ENCODE measurements at regions not wholly inside any gene's neighbourhood (a gene's known extent, or its start where the extent isn't known, plus 50 kb on each side); places are given as distances from the start of the nearest gene placed in this dataset.
A peak's percentile ranks its signal among the peaks of the same experiment; 100 is the strongest.
"Not testable (repeated sequence)": the region's sequence is repeated elsewhere in the genome, so short reads cannot be mapped to it uniquely, and the experiment has no call there.

- no peak for DNase-seq
Observed at GRCh38 chrX:131595120-131595519, 51.2 kb downstream of the OR13H1 start.

DNA sequence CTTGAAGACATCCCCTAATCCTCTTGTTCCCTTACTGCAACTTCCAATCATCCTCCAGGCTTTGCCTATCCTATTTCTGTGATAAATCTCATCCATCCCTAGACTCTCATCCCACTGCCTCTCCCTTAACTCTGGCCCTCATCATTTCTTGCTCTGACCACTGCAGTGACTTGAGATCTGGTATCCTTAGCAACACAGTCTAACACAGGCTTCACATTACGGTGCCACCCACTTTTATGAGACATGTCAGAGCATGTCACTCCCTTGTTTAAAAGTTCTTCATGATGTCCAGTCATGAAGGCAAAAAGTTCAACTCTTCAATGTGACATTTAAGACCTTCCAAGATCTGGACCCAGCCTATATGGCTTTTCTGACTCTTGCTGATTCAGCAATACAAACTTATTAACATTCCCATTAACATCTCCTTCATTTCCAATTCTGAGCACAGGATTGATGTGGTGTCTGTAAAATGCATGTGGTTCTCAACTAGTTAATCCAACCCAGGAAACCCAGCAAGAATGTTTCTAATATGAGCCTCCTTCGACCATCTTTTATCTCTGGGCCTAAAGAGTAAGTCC lies 64.0 kb downstream of the OR13H1 start:
- ATAC-seq (no peak), DNase-seq (no peak)

More at GRCh38 chrX:131595120-131595519, 51.2 kb downstream of the OR13H1 start:
- ATAC-seq, result no peak

GRCh38 chrX:131609480-131609879 lies 65.6 kb downstream of the OR13H1 start:
- DNase-seq, result no peak

DNA sequence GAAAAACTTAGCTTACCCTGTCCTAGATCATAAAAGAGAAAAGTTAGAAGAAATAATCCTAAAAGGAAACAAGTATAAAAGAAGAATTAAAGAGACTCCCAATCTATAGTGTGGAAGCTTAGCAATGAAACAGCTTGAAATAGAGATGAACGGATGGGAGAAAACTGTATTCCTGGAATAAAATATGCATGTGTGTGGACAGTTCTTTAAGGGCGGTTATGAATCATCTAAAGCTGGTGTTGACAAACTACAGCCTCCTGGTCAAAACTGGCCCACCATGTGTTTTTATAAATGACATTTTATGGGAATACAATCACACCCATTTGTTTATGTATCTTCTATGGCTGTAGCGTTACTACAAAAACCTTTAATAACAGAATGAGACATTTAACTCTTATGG lies 69.4 kb downstream of the OR13H1 start:
- ATAC-seq (no peak), DNase-seq (no peak)

More at GRCh38 chrX:131609480-131609879, 65.6 kb downstream of the OR13H1 start:
- ATAC-seq, result no peak

DNA sequence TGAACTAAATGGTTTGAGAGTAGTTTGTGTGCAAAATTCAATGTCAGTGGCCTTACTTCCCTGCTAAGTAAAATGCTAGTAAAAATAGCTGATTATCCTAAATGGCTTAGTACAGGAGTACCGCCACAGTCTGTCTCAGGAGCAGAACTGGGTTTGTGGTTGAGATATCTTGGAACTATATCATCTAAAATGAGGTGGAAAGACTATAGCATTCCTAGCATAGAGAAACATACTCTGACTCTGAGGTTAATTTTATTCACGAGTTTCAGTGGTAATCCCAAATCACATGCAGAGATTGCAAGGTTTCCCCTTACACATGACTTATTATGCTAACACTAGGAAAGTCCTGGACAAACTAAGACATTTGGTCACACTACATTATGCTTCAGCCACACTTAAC lies 70.4 kb downstream of the OR13H1 start:
- ATAC-seq (no peak), DNase-seq (no peak)

GRCh38 chrX:131617182-131617581 lies 73.3 kb downstream of the OR13H1 start:
- DNase-seq, result no peak

DNA sequence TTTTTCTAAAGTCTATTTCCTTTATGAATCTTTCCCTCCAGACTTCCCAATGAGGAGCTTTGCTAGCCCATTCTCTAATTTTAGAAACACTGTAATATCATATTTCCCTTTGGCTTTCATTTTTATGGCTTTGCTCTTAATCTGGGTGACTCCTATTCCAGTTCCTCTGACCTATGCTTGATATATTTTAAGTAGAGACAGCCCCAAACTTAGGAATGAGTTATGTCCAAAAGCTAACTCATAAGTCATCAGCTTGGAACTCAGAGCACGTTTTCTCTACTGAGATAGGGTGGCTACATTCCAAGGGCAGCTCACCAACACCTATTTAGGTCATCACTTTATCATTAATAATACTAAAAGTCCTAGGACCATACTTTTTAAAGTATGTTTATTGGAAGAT lies 77.8 kb downstream of the OR13H1 start:
- ATAC-seq, result no peak
- no peak for DNase-seq

More at GRCh38 chrX:131617182-131617581, 73.3 kb downstream of the OR13H1 start:
- no peak for ATAC-seq

GRCh38 chrX:131626681-131627296 lies 82.9 kb downstream of the OR13H1 start:
- ATAC-seq (no peak), DNase-seq (no peak)

GRCh38 chrX:131630534-131630933 lies 86.7 kb downstream of the OR13H1 start:
- DNase-seq, result no peak
- no peak for ATAC-seq

DNA sequence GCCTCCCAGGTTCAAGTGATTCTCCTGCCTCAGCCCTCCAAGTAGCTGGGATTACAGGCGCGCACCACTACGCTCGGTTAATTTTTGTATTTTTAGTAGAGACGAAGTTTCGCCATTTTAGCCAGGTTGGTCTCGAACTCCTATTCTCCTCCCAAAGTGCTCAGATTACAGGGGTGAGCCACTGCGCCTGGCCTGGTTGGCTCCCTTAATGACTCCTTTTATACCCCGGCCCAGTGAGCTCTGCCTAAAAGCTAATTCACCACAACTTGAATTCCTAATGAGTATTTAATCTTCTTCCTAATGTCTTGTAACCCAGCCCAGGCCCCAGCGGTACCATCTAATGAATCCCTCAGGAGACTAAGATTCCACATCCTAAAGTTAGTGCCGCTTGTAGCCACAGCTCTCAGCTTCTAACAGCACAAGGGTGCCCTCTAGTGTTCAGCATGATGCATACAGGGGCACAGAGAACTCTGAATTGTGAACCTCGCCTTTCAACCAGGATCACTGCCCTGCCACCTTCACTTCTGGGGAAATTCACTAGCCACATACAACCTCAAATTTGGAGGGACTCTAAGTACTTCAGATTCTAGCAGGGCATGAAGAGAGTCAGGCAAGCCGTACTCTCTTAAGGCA lies 89.5 kb downstream of the OR13H1 start:
- DNase-seq (peak; percentile 35), ATAC-seq (peak; percentile 69)

DNA sequence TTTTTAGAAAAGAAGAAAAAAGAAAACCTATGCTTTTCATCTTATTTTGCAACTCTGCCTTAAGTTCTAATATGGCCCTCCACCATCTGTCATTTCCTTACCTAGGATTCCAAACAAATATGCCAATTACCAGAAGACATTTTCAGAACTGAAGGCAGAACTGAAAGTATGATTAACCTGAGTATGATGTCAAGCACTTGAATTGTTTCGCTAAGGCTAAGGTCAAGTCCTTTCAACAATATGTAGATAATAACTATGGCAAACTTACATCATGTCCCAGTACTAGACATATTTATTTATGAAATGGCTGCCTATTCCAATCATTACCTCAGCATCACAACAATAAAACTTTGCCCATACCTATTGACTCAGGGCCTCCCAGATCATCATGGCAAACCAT lies 91.0 kb downstream of the OR13H1 start:
- no peak for ATAC-seq
- no peak for DNase-seq

DNA sequence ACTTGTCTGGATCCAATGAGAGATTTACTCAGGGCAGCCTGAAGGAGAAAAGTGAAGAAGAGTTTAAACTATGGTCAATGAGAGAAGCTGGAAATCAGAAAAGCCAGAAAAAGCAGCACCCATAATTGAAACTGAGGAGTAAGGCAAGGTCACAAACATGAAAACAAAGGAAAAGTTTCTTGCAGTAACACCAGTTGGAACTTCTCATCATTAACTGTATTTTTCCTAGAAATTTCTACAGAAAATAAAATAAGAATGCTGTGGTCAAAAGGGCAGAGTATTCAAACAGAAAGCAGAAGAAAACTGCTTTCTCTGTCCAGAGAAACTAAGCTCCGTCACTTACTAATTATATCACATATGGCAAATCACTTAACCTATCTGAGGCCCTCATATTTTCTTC lies 102.2 kb downstream of the OR13H1 start:
- ATAC-seq (no peak), DNase-seq (no peak)

- peak; percentile 73 for ATAC-seq
Observed at GRCh38 chrX:131649741-131650140, 105.9 kb downstream of the OR13H1 start.

GRCh38 chrX:131650637-131651410 lies 107.0 kb downstream of the OR13H1 start:
- DNase-seq, result no peak

More at GRCh38 chrX:131649741-131650140, 105.9 kb downstream of the OR13H1 start:
- DNase-seq, result peak; percentile 6

DNA sequence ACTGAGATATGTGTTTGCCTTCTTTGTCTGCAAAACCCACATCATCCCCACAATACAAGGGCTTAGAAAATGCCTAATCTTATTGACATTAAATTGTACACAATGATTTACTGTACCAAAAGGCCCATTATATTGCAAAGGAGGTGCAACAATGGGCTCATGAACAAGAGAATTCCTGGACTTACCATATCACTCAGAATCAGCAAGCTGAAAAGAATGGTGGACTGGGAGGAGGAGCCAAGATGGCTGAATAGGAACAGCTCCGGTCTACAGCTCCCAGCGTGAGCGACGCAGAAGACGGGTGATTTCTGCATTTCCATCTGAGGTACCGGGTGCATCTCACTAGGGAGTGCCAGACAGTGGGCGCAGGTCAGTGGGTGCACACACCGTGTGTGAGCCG lies 119.9 kb downstream of the OR13H1 start:
- not testable (repeated sequence) for ATAC-seq, DNase-seq

More at GRCh38 chrX:131650637-131651410, 107.0 kb downstream of the OR13H1 start:
- ATAC-seq, result peak; percentile 49

- no peak for DNase-seq
- ATAC-seq, result no peak
Observed at GRCh38 chrX:131671735-131672134, 127.9 kb downstream of the OR13H1 start.

DNA sequence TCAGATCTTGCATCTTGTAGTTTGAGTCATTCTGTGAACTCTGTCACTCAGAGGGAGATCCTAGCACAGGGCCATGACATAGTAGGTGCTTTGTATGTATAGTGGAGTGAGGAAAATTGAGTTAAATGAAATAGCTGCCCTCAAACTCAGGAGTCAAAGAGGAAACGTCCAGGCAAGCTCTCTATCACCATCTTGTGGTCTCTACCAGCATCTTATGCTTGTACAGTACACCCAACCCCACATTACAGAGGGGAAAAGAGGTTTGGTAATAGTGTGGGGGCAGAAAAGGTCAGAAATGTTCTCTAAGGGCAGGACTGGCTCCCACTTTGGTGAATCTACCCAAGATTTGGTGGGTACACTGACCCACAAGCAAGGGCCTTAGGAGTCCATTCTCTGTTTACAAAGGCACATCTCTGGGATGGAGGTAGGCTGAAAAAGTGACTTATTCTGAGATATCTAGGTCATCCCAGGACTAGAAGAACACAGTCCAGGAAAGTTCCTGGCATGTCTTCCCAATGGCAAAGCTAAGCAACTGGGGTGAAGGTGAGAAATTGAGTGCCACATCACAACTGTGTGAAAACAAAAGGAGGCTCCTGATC lies 131.8 kb downstream of the OR13H1 start:
- ATAC-seq, result peak; percentile 52
- no peak for DNase-seq

- ATAC-seq (peak; percentile 55), DNase-seq (peak; percentile 44)
Observed at GRCh38 chrX:131677655-131678628, 134.1 kb downstream of the OR13H1 start.

- not testable (repeated sequence) for DNase-seq
Observed at GRCh38 chrX:131682735-131683134, 138.9 kb downstream of the OR13H1 start.

DNA sequence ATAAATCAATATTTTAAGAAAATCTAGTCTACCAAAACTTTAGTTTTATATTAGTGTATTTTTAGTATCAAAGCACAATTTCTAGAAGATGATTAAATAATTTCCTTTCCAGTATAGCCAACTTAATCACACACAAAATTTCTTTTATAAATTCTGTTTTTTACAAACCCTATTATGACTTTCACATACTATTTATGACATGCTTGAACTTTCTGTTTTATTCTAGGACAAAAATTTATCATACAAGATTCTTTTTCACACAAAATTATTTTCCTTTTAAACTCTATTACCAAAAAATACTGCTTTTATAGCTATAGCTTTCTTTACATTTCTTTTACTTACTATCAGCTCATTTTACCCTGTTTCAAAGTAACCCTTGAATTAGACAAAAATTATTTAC lies 149.5 kb downstream of the OR13H1 start:
- no peak for ATAC-seq

More at GRCh38 chrX:131682735-131683134, 138.9 kb downstream of the OR13H1 start:
- ATAC-seq, result not testable (repeated sequence)

DNA sequence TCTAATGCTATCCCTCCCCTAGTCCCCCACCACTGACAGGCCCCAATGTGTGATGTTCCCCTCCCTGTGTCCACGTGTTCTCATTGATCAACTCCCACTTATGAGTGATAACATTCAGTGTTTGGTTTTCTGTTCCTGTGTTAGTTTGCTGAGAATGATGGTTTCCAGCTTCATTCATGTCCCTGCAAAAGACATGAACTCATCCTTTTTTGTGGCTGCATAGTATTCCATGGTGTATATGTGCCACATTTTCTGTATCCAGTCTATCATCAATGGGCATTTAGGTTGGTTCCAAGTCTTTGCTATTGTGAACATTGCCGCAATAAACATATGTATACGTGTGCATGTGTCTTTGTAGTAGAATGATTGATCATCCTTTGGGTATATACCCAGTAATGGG lies 153.1 kb downstream of the OR13H1 start:
- ATAC-seq, DNase-seq: not testable (repeated sequence)

More for the DNA sequence above, 149.5 kb downstream of the OR13H1 start:
- DNase-seq, result no peak
